Neutrophil (primary cell): ENCODE measurements at regions not wholly inside any gene's neighbourhood (a gene's known extent, or its start where the extent isn't known, plus 50 kb on each side); places are given as distances from the start of the nearest gene placed in this dataset.

ENCODE experiments used
- H3K27ac ChIP-seq: fragments of 200-600 bp; sonication (generic); 2 replicates; pipeline ENCODE4 v1.5.1; 2016; ENCODE audit warnings: mild to moderate bottlenecking, moderate library complexity
- H3K27me3 ChIP-seq: fragments of 200-600 bp; sonication (generic); 2 replicates; pipeline ENCODE4 v1.6.0; 2016; ENCODE audit warnings: mild to moderate bottlenecking
- H3K36me3 ChIP-seq: fragments of 200-600 bp; sonication (generic); 2 replicates; pipeline ENCODE4 v1.5.1; 2017
- H3K4me1 ChIP-seq, 2 experiments: fragments of 200-600 bp in 1 of 2; sonication (generic) in 1 of 2; 1 replicate in 1 of 2; 2 replicates in 1 of 2; pipeline versions ENCODE4 v1.5.1 to v1.6.1; 2013 to 2016; ENCODE audit warnings: low read depth in 1 of 2, low read length in 1 of 2, mild to moderate bottlenecking in 1 of 2, moderate library complexity in 1 of 2; ENCODE audit not compliant: control insufficient read depth in 1 of 2, insufficient read depth in 1 of 2
- H3K4me3 ChIP-seq, 2 experiments: fragments of 200-600 bp in 1 of 2; sonication (generic) in 1 of 2; 1 replicate in 1 of 2; 2 replicates in 1 of 2; pipeline ENCODE4 v1.5.1; 2013 to 2016; ENCODE audit warnings: low read depth in 1 of 2, low read length in 1 of 2, mild to moderate bottlenecking in 1 of 2, moderate library complexity in 1 of 2
- H3K9me3 ChIP-seq: fragments of 200-600 bp; sonication (generic); 2 replicates; pipeline ENCODE4 v1.5.1; 2016
- CTCF ChIP-seq: fragments of 200-600 bp; sonication (generic); IDR thresholded peaks from 2 replicates; pipeline ENCODE4 v1.5.1; 2016; ENCODE audit warnings: antibody characterized with exemption

GRCh38 chr9:26061948-26062575, 383.8 kb upstream of the TUSC1 start:
- no peaks in the 10 kb centered on the region for H3K36me3 ChIP-seq
- H3K27me3 ChIP-seq: no peaks in the 10 kb centered on the region
- H3K9me3 ChIP-seq: no peaks in the 10 kb centered on the region
- no peak overlapping the region for H3K4me3 ChIP-seq
- H3K27ac ChIP-seq: no peak overlapping the region
- no peaks in the 10 kb centered on the region for H3K4me1 ChIP-seq
- TF ChIP-seq CTCF: no peak

- Histone ChIP-seq H3K4me1 (no peaks in the 10 kb centered on the region), H3K9me3 (no peaks in the 10 kb centered on the region), H3K4me3 (no peak overlapping the region), H3K36me3 (no peaks in the 10 kb centered on the region), H3K27me3 (no peaks in the 10 kb centered on the region), H3K27ac (no peak overlapping the region)
- TF ChIP-seq CTCF: no peak
Observed at GRCh38 chr9:26058111-26058895, 380.1 kb upstream of the TUSC1 start.

GRCh38 chr9:26057050-26057449, 378.8 kb upstream of the TUSC1 start:
- Histone ChIP-seq H3K9me3 (no peaks in the 10 kb centered on the region), H3K27ac (no peak overlapping the region), H3K27me3 (no peaks in the 10 kb centered on the region), H3K4me3 (no peak overlapping the region), H3K36me3 (no peaks in the 10 kb centered on the region), H3K4me1 (no peaks in the 10 kb centered on the region)
- TF ChIP-seq CTCF: no peak

- Histone ChIP-seq H3K9me3 (no peaks in the 10 kb centered on the region), H3K36me3 (no peaks in the 10 kb centered on the region), H3K27ac (no peak overlapping the region), H3K27me3 (no peaks in the 10 kb centered on the region), H3K4me3 (no peak overlapping the region), H3K4me1 (no peaks in the 10 kb centered on the region)
- TF ChIP-seq CTCF: no peak
Observed at GRCh38 chr9:26054600-26055520, 376.6 kb upstream of the TUSC1 start.

GRCh38 chr9:26053954-26054353, 375.7 kb upstream of the TUSC1 start:
- Histone ChIP-seq H3K27ac (no peak overlapping the region), H3K9me3 (no peaks in the 10 kb centered on the region), H3K36me3 (no peaks in the 10 kb centered on the region), H3K4me1 (no peaks in the 10 kb centered on the region), H3K4me3 (no peak overlapping the region), H3K27me3 (no peaks in the 10 kb centered on the region)
- TF ChIP-seq CTCF: no peak
